ENCODE measurements at regions not wholly inside any gene's neighbourhood (a gene's known extent, or its start where the extent isn't known, plus 50 kb on each side); places are given as distances from the start of the nearest gene placed in this dataset.

DNA sequence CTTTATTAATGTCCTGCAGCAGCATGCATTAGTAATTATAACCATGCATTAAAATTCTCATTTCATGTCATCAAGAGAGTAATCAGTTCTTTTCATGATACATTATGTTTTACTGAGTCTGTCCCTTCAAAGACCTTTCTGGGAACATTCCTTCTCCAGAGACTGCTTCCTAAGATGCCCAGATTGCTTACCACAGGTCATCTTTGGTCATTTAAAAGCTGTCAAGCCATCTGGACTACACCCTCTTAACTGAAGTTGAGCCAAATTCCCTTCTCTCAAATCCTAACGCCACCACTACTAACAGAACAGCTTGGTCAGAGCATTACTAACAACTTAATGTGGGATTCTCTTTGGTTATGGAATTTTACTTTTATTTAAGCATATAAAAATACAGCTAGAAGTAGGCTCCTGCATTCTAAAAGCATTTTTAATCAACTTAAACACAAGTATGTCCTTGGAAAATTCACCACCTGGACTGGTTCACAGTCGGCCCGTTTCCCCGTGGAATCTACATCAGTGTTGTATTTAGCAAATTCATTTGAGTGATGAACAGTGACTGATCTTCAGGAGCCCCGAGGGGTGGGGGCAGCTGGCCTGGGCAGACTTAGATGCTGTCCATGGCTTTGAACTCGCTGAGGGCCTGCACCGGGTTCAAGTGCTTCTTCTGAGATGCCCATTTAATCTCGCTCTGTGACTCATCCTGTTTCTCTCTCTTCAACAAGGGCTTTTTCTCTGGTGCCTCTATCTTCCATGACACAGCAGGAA lies 92.8 kb upstream of the CCDC112 start:
- no peak overlapping the region for H3K4me3 ChIP-seq
- no peaks in the 10 kb centered on the region for H3K36me3 ChIP-seq (ENCODE audit: control insufficient read depth in 2 of 2, insufficient read depth in 2 of 2, low read length in 1 of 2)
- intact Hi-C loops (cut with micrococcal nuclease; ENCODE audit: unreplicated experiment) (no loop called here), in situ Hi-C loops (cut with MboI) (no loop called here)
- ChIA-PET POLR2A (no interaction called here), RAD21 (ENCODE audit: unreplicated experiment) (interaction anchor here (0.7 to 0.8 kb wide), 2 partner anchors 59 to 203 kb away, joined by 3 read pairs; no protein-coding TSS in a partner anchor), SMC1A (ENCODE audit: uncharacterized antibody, unreplicated experiment) (interaction anchor here (1.4 to 5.5 kb wide), 7 partner anchors 10 to 185 kb away, joined by 3 to 38 read pairs (median 4); no protein-coding TSS in a partner anchor), CTCF (interaction anchor here (1.0 to 2.8 kb wide), 4 partner anchors 11 to 188 kb away, joined by 3 to 8 read pairs (median 4); no protein-coding TSS in a partner anchor)
- H3K9ac ChIP-seq (ENCODE audit: control insufficient read depth, insufficient read depth, low read length) = no peak overlapping the region
- no peak for TF ChIP-seq YBX1 (IDR thresholded peaks at IDR 0.05)
- TF ChIP-seq NR2C2 (IDR thresholded peaks at IDR 0.05; ENCODE audit: borderline replicate concordance, control insufficient read depth, insufficient read length, low read depth) = no peak
- no peak for TF ChIP-seq NR2F1 (conservative IDR thresholded peaks at IDR 0.05)
- TF ChIP-seq PAX8 (IDR thresholded peaks at IDR 0.05) = no peak
- TF ChIP-seq, protein P1, sequence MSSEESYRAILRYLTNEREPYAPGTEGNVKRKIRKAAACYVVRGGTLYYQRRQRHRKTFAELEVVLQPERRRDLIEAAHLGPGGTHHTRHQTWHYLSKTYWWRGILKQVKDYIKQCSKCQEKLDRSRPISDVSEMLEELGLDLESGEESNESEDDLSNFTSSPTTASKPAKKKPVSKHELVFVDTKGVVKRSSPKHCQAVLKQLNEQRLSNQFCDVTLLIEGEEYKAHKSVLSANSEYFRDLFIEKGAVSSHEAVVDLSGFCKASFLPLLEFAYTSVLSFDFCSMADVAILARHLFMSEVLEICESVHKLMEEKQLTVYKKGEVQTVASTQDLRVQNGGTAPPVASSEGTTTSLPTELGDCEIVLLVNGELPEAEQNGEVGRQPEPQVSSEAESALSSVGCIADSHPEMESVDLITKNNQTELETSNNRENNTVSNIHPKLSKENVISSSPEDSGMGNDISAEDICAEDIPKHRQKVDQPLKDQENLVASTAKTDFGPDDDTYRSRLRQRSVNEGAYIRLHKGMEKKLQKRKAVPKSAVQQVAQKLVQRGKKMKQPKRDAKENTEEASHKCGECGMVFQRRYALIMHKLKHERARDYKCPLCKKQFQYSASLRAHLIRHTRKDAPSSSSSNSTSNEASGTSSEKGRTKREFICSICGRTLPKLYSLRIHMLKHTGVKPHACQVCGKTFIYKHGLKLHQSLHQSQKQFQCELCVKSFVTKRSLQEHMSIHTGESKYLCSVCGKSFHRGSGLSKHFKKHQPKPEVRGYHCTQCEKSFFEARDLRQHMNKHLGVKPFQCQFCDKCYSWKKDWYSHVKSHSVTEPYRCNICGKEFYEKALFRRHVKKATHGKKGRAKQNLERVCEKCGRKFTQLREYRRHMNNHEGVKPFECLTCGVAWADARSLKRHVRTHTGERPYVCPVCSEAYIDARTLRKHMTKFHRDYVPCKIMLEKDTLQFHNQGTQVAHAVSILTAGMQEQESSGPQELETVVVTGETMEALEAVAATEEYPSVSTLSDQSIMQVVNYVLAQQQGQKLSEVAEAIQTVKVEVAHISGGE (CRISPR knock-in tag; IDR thresholded peaks at IDR 0.05) = no peak
- TF ChIP-seq SRF (IDR thresholded peaks at IDR 0.05; ENCODE audit: low read depth in 2 of 2, low read length in 2 of 2) = no peak
- TF ChIP-seq, protein P2, sequence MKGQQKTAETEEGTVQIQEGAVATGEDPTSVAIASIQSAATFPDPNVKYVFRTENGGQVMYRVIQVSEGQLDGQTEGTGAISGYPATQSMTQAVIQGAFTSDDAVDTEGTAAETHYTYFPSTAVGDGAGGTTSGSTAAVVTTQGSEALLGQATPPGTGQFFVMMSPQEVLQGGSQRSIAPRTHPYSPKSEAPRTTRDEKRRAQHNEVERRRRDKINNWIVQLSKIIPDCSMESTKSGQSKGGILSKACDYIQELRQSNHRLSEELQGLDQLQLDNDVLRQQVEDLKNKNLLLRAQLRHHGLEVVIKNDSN (IDR thresholded peaks at IDR 0.05; ENCODE audit: borderline replicate concordance, extremely low read length, insufficient read depth, low read depth, low read length) = no peak
- no peak for TF ChIP-seq ZNF217 (IDR thresholded peaks at IDR 0.05)
- no peak for TF ChIP-seq BRCA1 (IDR thresholded peaks at IDR 0.05; ENCODE audit: low read depth, low read length)
- no peak for TF ChIP-seq MXI1 (IDR thresholded peaks at IDR 0.05; ENCODE audit: low read depth, low read length)
- no peak for TF ChIP-seq HDGF (IDR thresholded peaks at IDR 0.05)
- no peaks in the 10 kb centered on the region for H3K27me3 ChIP-seq (replicated peaks in 1 of 2; ENCODE audit: control insufficient read depth in 2 of 2, insufficient read depth in 2 of 2, low read length in 1 of 2)
- H3K9me3 ChIP-seq (replicated peaks; ENCODE audit: control insufficient read depth, insufficient read depth, low read length) = no peaks in the 10 kb centered on the region; the same call in 2 of the 3 replicates
- no peak overlapping the region for H3K4me2 ChIP-seq (ENCODE audit: control insufficient read depth, insufficient read depth)
- no TSS peak for BruUV-seq (replicated peaks)
- H3K4me1 ChIP-seq (ENCODE audit: control insufficient read depth, insufficient read depth, low read length) = peaks cover 4% of the 10 kb centered on the region; the same call in 1 of the 2 replicates
- WGBS (ENCODE audit: insufficient coverage, insufficient replicate concordance, low lambda C conversion rate, missing lambda C conversion rate) = 67% methylated on average over 8 of the region's 8 CpGs
- FAIRE-seq (no peak), DNase-seq (ENCODE audit: low read depth, low spot score) (no peak), ATAC-seq (no peak)
- no peaks in the 10 kb centered on the region for H4K20me1 ChIP-seq (ENCODE audit: control insufficient read depth, insufficient read depth)
- H2AFZ ChIP-seq (ENCODE audit: control insufficient read depth, low read depth, low read length) = no peak overlapping the region
- no peak overlapping the region for H3K27ac ChIP-seq (ENCODE audit: control insufficient read depth, insufficient read depth)
- H3K79me2 ChIP-seq (ENCODE audit: control insufficient read depth, insufficient read depth, low read length) = no peaks in the 10 kb centered on the region

Data from GM12878 (cell line).